Natural killer cell (primary cell): ENCODE measurements at regions not wholly inside any gene's neighbourhood (a gene's known extent, or its start where the extent isn't known, plus 50 kb on each side); places are given as distances from the start of the nearest gene placed in this dataset.

ENCODE experiments used
- ATAC-seq, 3 donors: fragments of 150-1000 bp in 2 of 3; fragments of 200-7000 bp in 1 of 3; cut with Tn5 transposase; 1 replicate in 1 of 3; 2 replicates in 2 of 3; pipeline ENCODE4 v1.10.0; 2021; ENCODE audit warnings: mild to moderate bottlenecking in 2 of 3, moderate library complexity in 2 of 3
- DNase-seq, 2 donors: peaks; one replicate each; pipeline versions ENCODE4 v3.0.0 to v3.0.0-alpha.2; 2013 to 2021; ENCODE audit warnings: mixed read lengths in 1 of 2
- H3K27ac ChIP-seq: one replicate; pipeline ENCODE4 v1.5.1; 2013; ENCODE audit warnings: mild to moderate bottlenecking, low read length
- H3K27me3 ChIP-seq: one replicate; pipeline ENCODE4 v1.6.1; 2013; ENCODE audit warnings: low read length; ENCODE audit not compliant: control insufficient read depth, insufficient read depth
- H3K36me3 ChIP-seq: one replicate; pipeline ENCODE4 v1.6.1; 2013; ENCODE audit warnings: low read length; ENCODE audit not compliant: control insufficient read depth, insufficient read depth
- H3K4me1 ChIP-seq: one replicate; pipeline ENCODE4 v1.6.1; 2013; ENCODE audit warnings: low read length; ENCODE audit not compliant: control insufficient read depth, insufficient read depth
- H3K4me3 ChIP-seq: one replicate; pipeline ENCODE4 v1.5.1; 2013; ENCODE audit warnings: low read length
- H3K9me3 ChIP-seq: one replicate; pipeline ENCODE4 v1.6.1; 2013; ENCODE audit warnings: low read length; ENCODE audit not compliant: control insufficient read depth, insufficient read depth
- H3K27ac Mint-ChIP-seq, 2 donors: one replicate each; pipeline ENCODE4 v1.8.0; 2022; ENCODE audit warnings: mild to moderate bottlenecking in 2 of 2, mixed read lengths in 2 of 2, moderate library complexity in 1 of 2
- H3K27me3 Mint-ChIP-seq, 2 donors: one replicate each; pipeline ENCODE4 v1.8.0; 2022; ENCODE audit warnings: low read depth in 2 of 2, mixed read lengths in 2 of 2
- H3K36me3 Mint-ChIP-seq: one replicate; pipeline ENCODE4 v1.8.0; 2022; ENCODE audit warnings: mixed read lengths
- H3K4me1 Mint-ChIP-seq, 2 donors: one replicate each; pipeline ENCODE4 v1.8.0; 2022; ENCODE audit warnings: mixed read lengths in 2 of 2
- H3K4me3 Mint-ChIP-seq: one replicate; pipeline ENCODE4 v1.8.0; 2022; ENCODE audit warnings: mild to moderate bottlenecking, moderate library complexity, mixed read lengths
- H3K9me3 Mint-ChIP-seq, 2 donors: one replicate each; pipeline ENCODE4 v1.8.0; 2022; ENCODE audit warnings: mixed read lengths in 2 of 2
- CTCF ChIP-seq: fragments of 200-600 bp; IDR thresholded peaks from one replicate; pipeline ENCODE4 v1.8.0; 2022; ENCODE audit warnings: antibody characterized with exemption
- WGBS: methylation state at CpG from one replicate; pipeline ENCODE4 v1.1.7; 2013; ENCODE audit warnings: missing lambda C conversion rate; ENCODE audit not compliant: insufficient coverage; 5-methylcytosine and 5-hydroxymethylcytosine counted together
- intact Hi-C: fragments of 100-400 bp; cut with micrococcal nuclease; formaldehyde crosslinking; loops from one replicate; pipeline ENCODE4 v1.14.2; 2022

GRCh38 chr20:19078448-19079373, 133.7 kb upstream of the SLC24A3 start:
- Histone ChIP-seq H3K4me1 (peaks cover 15% of the 10 kb centered on the region), H3K36me3 (no peaks in the 10 kb centered on the region), H3K27me3 (no peaks in the 10 kb centered on the region), H3K27ac (no peak overlapping the region), H3K9me3 (no peaks in the 10 kb centered on the region), H3K4me3 (no peak overlapping the region)
- ATAC-seq (no peak), DNase-seq (no peak)
- Mint-ChIP-seq H3K27me3 (no peaks in the 10 kb centered on the region), H3K27ac (peak overlapping the region in 1 of 2 donors; percentile 23), H3K4me3 (no peak overlapping the region), H3K4me1 (peaks cover 23 to 42% of the 10 kb centered on the region in 2 donors), H3K36me3 (no peaks in the 10 kb centered on the region), H3K9me3 (no peaks in the 10 kb centered on the region)
- no peak for TF ChIP-seq CTCF
- intact Hi-C loops, result no loop called here
- WGBS, result 96% methylated on average over 7 of the region's 7 CpGs

- Mint-ChIP-seq H3K9me3 (no peaks in the 10 kb centered on the region), H3K36me3 (no peaks in the 10 kb centered on the region), H3K4me1 (peaks cover 16 to 36% of the 10 kb centered on the region in 2 donors), H3K4me3 (no peak overlapping the region), H3K27me3 (no peaks in the 10 kb centered on the region), H3K27ac (no peak overlapping the region)
- intact Hi-C loops, result no loop called here
- Histone ChIP-seq H3K4me3 (no peak overlapping the region), H3K27me3 (no peaks in the 10 kb centered on the region), H3K4me1 (peaks cover 8% of the 10 kb centered on the region), H3K27ac (no peak overlapping the region), H3K9me3 (no peaks in the 10 kb centered on the region), H3K36me3 (no peaks in the 10 kb centered on the region)
- TF ChIP-seq CTCF, result no peak
- 79% methylated on average over 8 of the region's 10 CpGs for WGBS
- DNase-seq (no peak), ATAC-seq (no peak)
These were observed 132.7 kb upstream of the SLC24A3 start for GRCh38 chr20:19079536-19080299.

DNA sequence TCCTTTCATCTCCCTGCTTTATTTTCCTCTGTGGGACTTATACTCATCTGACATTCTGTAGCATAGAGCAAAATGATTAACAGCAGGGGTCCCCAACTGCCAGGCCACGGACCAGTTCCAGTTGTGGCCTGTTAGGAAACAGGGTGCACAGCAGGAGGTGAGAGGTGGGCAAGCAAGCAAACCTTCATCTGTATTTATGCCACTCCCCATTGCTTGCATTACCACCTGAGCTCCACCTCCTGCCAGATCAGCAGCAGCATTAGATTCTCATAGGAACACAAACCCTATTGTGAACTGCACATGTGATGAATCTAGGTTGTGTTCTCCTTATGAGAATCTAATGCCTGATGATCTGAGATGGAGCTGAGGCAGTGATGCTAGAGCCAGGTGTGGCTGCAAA, 130.5 kb upstream of the SLC24A3 start:
- no peaks in the 10 kb centered on the region for H3K4me1 ChIP-seq
- H3K27ac Mint-ChIP-seq, result no peak overlapping the region
- H3K9me3 Mint-ChIP-seq, result no peaks in the 10 kb centered on the region
- no peak overlapping the region for H3K27ac ChIP-seq
- ATAC-seq (no peak), DNase-seq (no peak)
- H3K9me3 ChIP-seq, result no peaks in the 10 kb centered on the region
- H3K36me3 ChIP-seq, result no peaks in the 10 kb centered on the region
- no peak for TF ChIP-seq CTCF
- intact Hi-C loops, result no loop called here
- H3K4me3 Mint-ChIP-seq, result no peak overlapping the region
- WGBS, result 88% methylated on average over 1 of the region's 1 CpG
- H3K27me3 ChIP-seq, result no peaks in the 10 kb centered on the region
- no peaks in the 10 kb centered on the region for H3K36me3 Mint-ChIP-seq
- no peak overlapping the region for H3K4me3 ChIP-seq
- H3K27me3 Mint-ChIP-seq, result no peaks in the 10 kb centered on the region
- peaks cover 0 to 19% of the 10 kb centered on the region in 2 donors for H3K4me1 Mint-ChIP-seq
